Suprapubic skin (tissue), 3 donors: ENCODE measurements at regions not wholly inside any gene's neighbourhood (a gene's known extent, or its start where the extent isn't known, plus 50 kb on each side); places are given as distances from the start of the nearest gene placed in this dataset.

Source experiments
- CTCF ChIP-seq, 2 donors: fragments of 200-600 bp in 1 of 2; fragments of 450-650 bp in 1 of 2; sonication (generic) in 1 of 2; IDR thresholded peaks; one replicate each; pipeline ENCODE4 v1.5.1; 2016 to 2019; ENCODE audit warnings: antibody characterized with exemption in 2 of 2, mild to moderate bottlenecking in 1 of 2, moderate library complexity in 1 of 2
- POLR2A ChIP-seq, 2 donors: fragments of 450-650 bp; IDR thresholded peaks; one replicate each; pipeline ENCODE4 v1.6.1; 2017; ENCODE audit warnings: antibody characterized with exemption in 2 of 2, mild to moderate bottlenecking in 2 of 2, moderate library complexity in 2 of 2

- TF ChIP-seq POLR2A (IDR thresholded peaks at IDR 0.05) (no peak), CTCF (IDR thresholded peaks at IDR 0.05) (no peak)
Measured at GRCh38 chr9:86586144-86586494, 231.9 kb upstream of the TUT7 start.
